Heart right ventricle (tissue), 16 donors: ENCODE measurements at regions not wholly inside any gene's neighbourhood (a gene's known extent, or its start where the extent isn't known, plus 50 kb on each side); places are given as distances from the start of the nearest gene placed in this dataset.

Source experiments
- ATAC-seq, 8 donors: fragments of 200-7000 bp; cut with Tn5 transposase; one replicate each; pipeline ENCODE4 v1.9.1; 2020; ENCODE audit warnings: mild to moderate bottlenecking in 8 of 8, moderate library complexity in 8 of 8, moderate number of reproducible peaks in 1 of 8
- DNase-seq, 2 donors: peaks; one replicate each; pipeline ENCODE4 v3.0.0-alpha.2; 2020
- H3K27ac ChIP-seq, 10 donors: fragments of 200-600 bp; sonication (generic) in 2 of 10; one replicate each; pipeline versions ENCODE4 v1.5.0 to v1.8.0; 2020 to 2022; ENCODE audit warnings: mild to moderate bottlenecking in 3 of 10
- H3K27me3 ChIP-seq, 7 donors: fragments of 200-600 bp; one replicate each; pipeline ENCODE4 v1.8.0; 2021 to 2022; ENCODE audit warnings: mild to moderate bottlenecking in 2 of 7
- H3K36me3 ChIP-seq, 9 donors: fragments of 200-600 bp; sonication (generic) in 1 of 9; one replicate each; pipeline versions ENCODE4 v1.5.0 to v1.8.0; 2020 to 2022; ENCODE audit warnings: mild to moderate bottlenecking in 2 of 9
- H3K4me1 ChIP-seq, 9 donors: fragments of 200-600 bp; sonication (generic) in 1 of 9; one replicate each; pipeline versions ENCODE4 v1.5.0 to v1.8.0; 2020 to 2022; ENCODE audit warnings: mild to moderate bottlenecking in 4 of 9
- H3K4me3 ChIP-seq, 10 donors: fragments of 200-600 bp; sonication (generic) in 2 of 10; one replicate each; pipeline versions ENCODE4 v1.5.0 to v1.8.0; 2020 to 2022; ENCODE audit warnings: mild to moderate bottlenecking in 7 of 10, moderate library complexity in 2 of 10
- H3K9me3 ChIP-seq, 11 donors: fragments of 200-600 bp in 10 of 11; sonication (generic) in 2 of 11; one replicate each; pipeline versions ENCODE4 v1.5.0 to v1.8.0; 2013 to 2022; ENCODE audit warnings: mild to moderate bottlenecking in 2 of 11, control low read depth in 1 of 11, moderate library complexity in 1 of 11
- WGBS, 2 donors: extraction: QIAGEN DNeasy Blood & Tissue Kit; methylation state at CpG; one replicate each; pipeline ENCODE4 v1.1.7; 2013; ENCODE audit warnings: inconsistent platforms in 1 of 2; 5-methylcytosine and 5-hydroxymethylcytosine counted together
- intact Hi-C, 10 donors: fragments of 100-400 bp; cut with DNase I; formaldehyde crosslinking; loops; one replicate each; pipeline versions ENCODE4 v1.11.1 to v1.14.2; 2022
- TF ChIP-seq, protein P1 (sequence below), 9 donors: fragments of 200-600 bp; sonication (generic) in 2 of 9; IDR thresholded peaks; one replicate each; pipeline versions ENCODE4 v1.5.0 to v1.8.0; 2021 to 2022; ENCODE audit warnings: antibody characterized with exemption in 9 of 9, mild to moderate bottlenecking in 5 of 9, moderate library complexity in 1 of 9
- donor health status: Arrhythmogenic right ventricular cardiomyopathy.
- donor health status: ischemic (EF 13 %, LVEDD 7.1; RV severe dilation, severe dysfunction).
- donor health status: healthy with polysubstance abuse.
- donor health status: DM: no; HTN: yes; CAD: no.
- donor health status: DM: no; HTN: no; CAD: no.
- donor health status: ischemic (EF 25% LVEDD 6.9; RV normal size, moderate dysfunction).
- donor health status: ischemic (EF 25% LVEDD 5.7; RV mildly dilated, moderate dysfunction).
- donor health status: healthy.
- donor health status: DM: yes; HTN: yes; CAD: no.
- donor health status: Ischemic cardiomyopathy.
- donor health status: ischemic (EF 35%, LVEDD 5.7; RV mildly dilated, moderate dysfunction).
- donor health status: nonischemic (EF 11% LVEDD 7.7; RV severe dilation, severe dysfunction).
- donor health status: DM: yes; HTN: yes; CAD: no.
- donor health status: PGD.
- donor health status: ischemic (EF 29% LVEDD 5.4; RV normal size, mild dysfunction).
- donor health status: nonischemic (EF 23%, LVEDD 6.1; RV moderate dilation, normal function).

GRCh38 chr7:69359003-69359700, 239.1 kb upstream of the AUTS2 start:
- intact Hi-C loops, result loop anchor here in 1 of 10 donors (10.0 kb wide), 1 partner anchor 114 kb away; no protein-coding TSS in a partner anchor
- H3K27me3 ChIP-seq, result no peaks in the 10 kb centered on the region
- TF ChIP-seq, protein P1, sequence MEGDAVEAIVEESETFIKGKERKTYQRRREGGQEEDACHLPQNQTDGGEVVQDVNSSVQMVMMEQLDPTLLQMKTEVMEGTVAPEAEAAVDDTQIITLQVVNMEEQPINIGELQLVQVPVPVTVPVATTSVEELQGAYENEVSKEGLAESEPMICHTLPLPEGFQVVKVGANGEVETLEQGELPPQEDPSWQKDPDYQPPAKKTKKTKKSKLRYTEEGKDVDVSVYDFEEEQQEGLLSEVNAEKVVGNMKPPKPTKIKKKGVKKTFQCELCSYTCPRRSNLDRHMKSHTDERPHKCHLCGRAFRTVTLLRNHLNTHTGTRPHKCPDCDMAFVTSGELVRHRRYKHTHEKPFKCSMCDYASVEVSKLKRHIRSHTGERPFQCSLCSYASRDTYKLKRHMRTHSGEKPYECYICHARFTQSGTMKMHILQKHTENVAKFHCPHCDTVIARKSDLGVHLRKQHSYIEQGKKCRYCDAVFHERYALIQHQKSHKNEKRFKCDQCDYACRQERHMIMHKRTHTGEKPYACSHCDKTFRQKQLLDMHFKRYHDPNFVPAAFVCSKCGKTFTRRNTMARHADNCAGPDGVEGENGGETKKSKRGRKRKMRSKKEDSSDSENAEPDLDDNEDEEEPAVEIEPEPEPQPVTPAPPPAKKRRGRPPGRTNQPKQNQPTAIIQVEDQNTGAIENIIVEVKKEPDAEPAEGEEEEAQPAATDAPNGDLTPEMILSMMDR (IDR thresholded peaks at IDR 0.05), result no peak
- 65 to 75% methylated on average over 4 of the region's 4 CpGs for WGBS, 2 donors
- no peak overlapping the region for H3K27ac ChIP-seq
- no peak for DNase-seq
- peak in 2 of 8 donors; percentile 61 to 66 for ATAC-seq
- H3K9me3 ChIP-seq, result no peaks in the 10 kb centered on the region
- H3K36me3 ChIP-seq, result no peaks in the 10 kb centered on the region
- peaks cover 0 to 14% (median 5%) of the 10 kb centered on the region in 9 donors for H3K4me1 ChIP-seq
- no peak overlapping the region for H3K4me3 ChIP-seq

GRCh38 chr7:69360913-69361312, 237.4 kb upstream of the AUTS2 start:
- H3K27ac ChIP-seq, result no peak overlapping the region
- H3K36me3 ChIP-seq, result no peaks in the 10 kb centered on the region
- no peak overlapping the region for H3K4me3 ChIP-seq
- H3K4me1 ChIP-seq, result peaks cover 0 to 14% (median 5%) of the 10 kb centered on the region in 9 donors
- DNase-seq (no peak), ATAC-seq (peak in 1 of 8 donors; percentile 81)
- H3K27me3 ChIP-seq, result no peaks in the 10 kb centered on the region
- TF ChIP-seq, protein P1 (IDR thresholded peaks at IDR 0.05), result no peak
- 65 to 77% methylated on average over 5 of the region's 5 CpGs for WGBS, 2 donors
- no peaks in the 10 kb centered on the region for H3K9me3 ChIP-seq
- intact Hi-C loops, result no loop called here

GRCh38 chr7:69363136-69363535, 235.1 kb upstream of the AUTS2 start:
- DNase-seq (no peak), ATAC-seq (no peak)
- Histone ChIP-seq H3K27me3 (no peaks in the 10 kb centered on the region), H3K4me3 (no peak overlapping the region), H3K4me1 (peaks cover 0 to 14% (median 5%) of the 10 kb centered on the region in 9 donors), H3K27ac (no peak overlapping the region), H3K9me3 (no peaks in the 10 kb centered on the region), H3K36me3 (no peaks in the 10 kb centered on the region)
- TF ChIP-seq, protein P1 (IDR thresholded peaks at IDR 0.05), result no peak
- intact Hi-C loops, result no loop called here
- 95 to 96% methylated on average over 9 of the region's 9 CpGs for WGBS, 2 donors

DNA sequence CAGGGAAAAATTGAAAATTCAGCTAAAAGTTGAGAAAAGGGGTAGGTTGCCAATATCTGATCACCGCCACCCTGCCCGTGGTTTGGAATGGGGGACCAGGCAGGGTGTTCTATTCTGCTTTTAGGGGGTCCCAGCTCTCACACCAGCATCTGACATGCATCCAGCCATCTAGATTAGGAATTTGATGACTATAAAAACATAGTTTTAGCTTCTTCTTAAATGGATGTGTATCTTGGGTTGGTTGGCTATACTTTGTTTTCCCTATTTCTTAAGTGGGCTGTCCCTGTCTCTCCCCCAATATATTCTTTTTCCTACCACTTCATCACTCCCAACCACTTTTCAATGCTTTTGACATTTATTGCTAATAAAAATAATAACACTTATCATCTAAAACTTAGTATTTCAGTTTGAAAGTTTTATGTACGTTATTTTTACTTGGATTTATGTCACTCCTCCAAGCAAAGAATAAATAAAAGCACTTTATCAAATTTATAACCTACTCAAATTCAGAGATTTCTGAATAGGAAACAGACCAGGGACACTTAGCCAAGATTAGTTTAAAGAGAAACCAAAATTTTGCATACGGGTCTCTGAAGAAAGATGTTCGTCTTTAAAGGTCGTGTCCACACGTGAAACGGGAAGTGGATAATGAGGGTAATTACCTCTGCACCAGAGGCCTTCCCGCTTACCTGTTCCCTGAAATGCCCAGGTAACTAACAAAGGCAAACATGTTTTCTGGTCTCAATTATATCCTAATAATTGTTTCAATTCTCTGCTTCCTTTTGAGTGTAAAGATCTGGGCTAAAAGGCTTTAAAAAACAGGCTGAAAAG, 233.2 kb upstream of the AUTS2 start:
- ATAC-seq, result no peak
- no peak overlapping the region for H3K27ac ChIP-seq
- DNase-seq, result no peak
- TF ChIP-seq, protein P1 (IDR thresholded peaks at IDR 0.05), result no peak
- peaks cover 0 to 5% (median 0%) of the 10 kb centered on the region in 9 donors for H3K4me1 ChIP-seq
- no peak overlapping the region for H3K4me3 ChIP-seq
- intact Hi-C loops, result no loop called here
- H3K36me3 ChIP-seq, result no peaks in the 10 kb centered on the region
- WGBS, 2 donors, result 66 to 79% methylated on average over 9 of the region's 9 CpGs
- H3K27me3 ChIP-seq, result no peaks in the 10 kb centered on the region
- H3K9me3 ChIP-seq, result no peaks in the 10 kb centered on the region
